Dendritic cell treated with granulocyte-macrophage colony-stimulating factor and Interleukin-4, amounts not matched to agents 40 ng/mL and 50 ng/mL, for 4 days (primary cell): ENCODE measurements at regions not wholly inside any gene's neighbourhood (a gene's known extent, or its start where the extent isn't known, plus 50 kb on each side); places are given as distances from the start of the nearest gene placed in this dataset.
"Not testable (repeated sequence)": the region's sequence is repeated elsewhere in the genome, so short reads cannot be mapped to it uniquely, and the experiment has no call there.

ENCODE experiments used
- H3K27ac Mint-ChIP-seq: one replicate; pipeline ENCODE4 v1.8.0; 2022; ENCODE audit warnings: mild to moderate bottlenecking, mixed read lengths
- H3K27me3 Mint-ChIP-seq: one replicate; pipeline ENCODE4 v1.8.0; 2022; ENCODE audit warnings: mild to moderate bottlenecking, mixed read lengths
- H3K36me3 Mint-ChIP-seq: one replicate; pipeline ENCODE4 v1.8.0; 2022; ENCODE audit warnings: low read depth, mixed read lengths
- H3K4me1 Mint-ChIP-seq: one replicate; pipeline ENCODE4 v1.8.0; 2022; ENCODE audit warnings: low read depth, mixed read lengths
- H3K4me3 Mint-ChIP-seq: one replicate; pipeline ENCODE4 v1.8.0; 2022; ENCODE audit warnings: mild to moderate bottlenecking, moderate library complexity, mixed read lengths
- H3K9me3 Mint-ChIP-seq: one replicate; pipeline ENCODE4 v1.8.0; 2022; ENCODE audit warnings: mixed read lengths
- intact Hi-C: fragments of 100-400 bp; cut with micrococcal nuclease; formaldehyde crosslinking; loops from one replicate; pipeline ENCODE4 v1.15.0; 2022

DNA sequence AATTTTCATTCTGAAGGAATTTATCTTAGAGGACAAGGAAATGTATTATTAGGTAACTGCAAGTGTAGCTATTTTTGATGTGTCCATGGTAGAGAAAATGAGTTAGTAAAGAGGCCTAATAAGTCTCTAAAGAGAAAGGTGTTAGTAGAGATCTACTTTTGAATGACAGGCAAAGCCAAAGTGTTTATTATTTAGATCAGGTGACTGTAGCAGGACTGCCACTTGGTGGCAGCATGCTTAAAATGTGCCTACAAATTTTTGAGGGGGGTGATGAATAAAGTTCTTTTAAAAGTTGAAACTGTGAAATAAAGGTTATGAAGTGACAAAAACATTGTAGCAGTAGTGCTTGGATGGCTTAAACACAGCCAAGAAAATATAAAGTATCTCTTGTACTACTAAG lies 421.5 kb upstream of the MEIS1 start:
- Mint-ChIP-seq H3K27me3 (no peaks in the 10 kb centered on the region), H3K4me3 (no peak overlapping the region), H3K4me1 (no peaks in the 10 kb centered on the region), H3K9me3 (no peaks in the 10 kb centered on the region), H3K27ac (no peak overlapping the region), H3K36me3 (no peaks in the 10 kb centered on the region)
- intact Hi-C loops, result no loop called here

DNA sequence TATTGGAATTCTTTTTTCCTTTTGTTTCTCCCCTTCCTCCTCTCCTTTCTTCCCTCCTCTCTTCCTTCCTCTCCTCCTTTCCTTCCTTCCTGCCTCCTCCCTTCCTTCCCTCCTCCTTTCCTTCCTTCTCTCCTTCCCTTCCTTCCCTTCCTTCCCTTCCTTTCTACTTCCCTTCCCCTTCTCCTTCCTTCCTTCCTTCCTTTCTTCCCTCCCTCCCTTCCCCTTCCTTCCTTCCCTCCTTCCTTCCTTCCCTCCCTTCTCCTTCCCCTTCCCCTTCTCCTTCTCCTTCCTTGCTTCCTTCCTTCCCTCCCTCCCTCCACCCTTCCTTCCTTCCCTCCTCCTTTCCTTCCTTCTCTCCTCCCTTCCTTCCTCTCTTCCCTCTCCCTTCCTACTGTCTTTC lies 431.0 kb upstream of the MEIS1 start:
- no peak overlapping the region for H3K27ac Mint-ChIP-seq
- peaks cover 18% of the 10 kb centered on the region for H3K9me3 Mint-ChIP-seq
- H3K36me3 Mint-ChIP-seq, result no peaks in the 10 kb centered on the region
- no peak overlapping the region for H3K4me3 Mint-ChIP-seq
- intact Hi-C loops, result no loop called here
- no peaks in the 10 kb centered on the region for H3K27me3 Mint-ChIP-seq
- no peaks in the 10 kb centered on the region for H3K4me1 Mint-ChIP-seq

DNA sequence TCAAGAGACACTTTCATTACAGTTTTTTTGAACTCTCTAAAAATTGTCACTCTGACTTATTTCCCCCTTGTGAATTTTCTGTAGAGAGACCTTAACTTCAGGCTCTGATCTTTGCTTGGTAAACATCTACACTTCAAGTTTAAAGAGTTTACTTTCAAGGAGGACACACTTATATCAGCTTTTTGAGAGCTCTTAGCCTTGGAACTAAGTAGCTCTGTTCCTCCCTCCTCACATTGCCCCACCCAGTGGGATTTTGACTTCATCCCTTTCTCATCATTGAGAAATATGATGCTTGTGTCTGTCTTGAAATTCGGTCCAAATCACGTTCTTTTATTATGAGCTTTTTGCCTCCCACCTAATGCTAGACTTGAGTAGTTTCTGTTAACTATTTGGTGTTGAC lies 433.4 kb upstream of the MEIS1 start:
- intact Hi-C loops, result no loop called here
- no peaks in the 10 kb centered on the region for H3K27me3 Mint-ChIP-seq
- H3K27ac Mint-ChIP-seq, result no peak overlapping the region
- H3K36me3 Mint-ChIP-seq, result no peaks in the 10 kb centered on the region
- peaks cover 18% of the 10 kb centered on the region for H3K9me3 Mint-ChIP-seq
- no peak overlapping the region for H3K4me3 Mint-ChIP-seq
- no peaks in the 10 kb centered on the region for H3K4me1 Mint-ChIP-seq

DNA sequence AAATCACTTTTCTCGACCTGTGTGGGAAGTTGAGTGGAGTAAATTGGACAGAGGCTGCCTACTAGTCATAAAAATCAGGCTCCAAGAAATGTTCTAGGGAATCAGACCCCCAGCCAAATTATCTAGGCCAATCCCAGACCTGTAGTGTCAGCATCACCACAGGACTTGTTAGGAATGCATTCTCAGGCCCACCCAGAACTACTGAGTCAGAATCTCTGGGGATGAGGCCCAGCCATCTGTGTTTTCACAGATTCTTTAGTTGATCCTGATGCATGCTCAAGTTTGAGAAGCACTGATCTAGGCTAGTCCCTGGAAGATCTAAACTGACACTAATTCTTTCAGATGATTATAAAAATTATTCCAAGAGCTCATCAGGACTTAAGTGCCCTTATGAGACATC lies 434.0 kb upstream of the MEIS1 start:
- no peaks in the 10 kb centered on the region for H3K36me3 Mint-ChIP-seq
- no peaks in the 10 kb centered on the region for H3K27me3 Mint-ChIP-seq
- no peak overlapping the region for H3K27ac Mint-ChIP-seq
- H3K4me1 Mint-ChIP-seq, result no peaks in the 10 kb centered on the region
- intact Hi-C loops, result no loop called here
- peaks cover 18% of the 10 kb centered on the region for H3K9me3 Mint-ChIP-seq
- H3K4me3 Mint-ChIP-seq, result no peak overlapping the region

DNA sequence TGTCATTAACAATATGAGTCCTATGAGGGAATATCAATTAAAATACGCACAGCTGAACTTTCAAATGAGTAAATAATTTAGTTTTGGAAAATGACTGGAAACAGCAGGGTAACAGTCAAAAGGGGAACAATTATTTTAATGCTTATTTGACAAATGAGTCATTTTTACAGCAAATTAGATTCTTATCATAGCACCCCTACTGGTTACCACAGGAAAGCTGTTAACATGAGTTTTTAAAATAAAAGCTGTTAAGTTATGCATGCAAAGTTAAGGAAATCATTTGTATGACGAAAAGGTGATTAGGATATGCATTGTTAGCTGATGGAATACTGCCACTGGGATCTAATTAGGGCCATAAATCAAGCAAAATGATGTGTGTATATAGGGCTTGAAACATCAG lies 435.1 kb upstream of the MEIS1 start:
- intact Hi-C loops, result no loop called here
- Mint-ChIP-seq H3K36me3 (no peaks in the 10 kb centered on the region), H3K4me3 (no peak overlapping the region), H3K4me1 (no peaks in the 10 kb centered on the region), H3K27ac (no peak overlapping the region), H3K27me3 (no peaks in the 10 kb centered on the region), H3K9me3 (peaks cover 15% of the 10 kb centered on the region)

DNA sequence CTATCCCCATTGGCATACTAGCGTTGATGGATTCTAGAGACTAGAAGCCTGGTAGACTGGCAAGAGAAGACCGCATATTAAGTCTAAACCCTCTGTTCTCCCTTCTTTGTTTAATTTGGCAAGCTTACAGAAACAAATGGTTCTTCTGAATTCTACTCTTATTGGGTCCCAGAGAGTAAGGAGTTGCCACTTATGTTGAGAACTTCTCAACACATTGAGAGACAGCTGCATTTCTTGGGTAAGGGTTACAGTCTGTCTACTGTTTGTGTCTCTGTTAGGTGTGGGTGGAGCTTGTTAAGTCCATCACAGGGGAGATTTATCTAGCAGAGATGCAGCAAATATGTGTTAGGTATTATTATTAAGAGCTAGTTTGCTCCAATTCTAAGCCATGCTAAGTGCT lies 435.8 kb upstream of the MEIS1 start:
- intact Hi-C loops, result no loop called here
- H3K4me1 Mint-ChIP-seq, result no peaks in the 10 kb centered on the region

DNA sequence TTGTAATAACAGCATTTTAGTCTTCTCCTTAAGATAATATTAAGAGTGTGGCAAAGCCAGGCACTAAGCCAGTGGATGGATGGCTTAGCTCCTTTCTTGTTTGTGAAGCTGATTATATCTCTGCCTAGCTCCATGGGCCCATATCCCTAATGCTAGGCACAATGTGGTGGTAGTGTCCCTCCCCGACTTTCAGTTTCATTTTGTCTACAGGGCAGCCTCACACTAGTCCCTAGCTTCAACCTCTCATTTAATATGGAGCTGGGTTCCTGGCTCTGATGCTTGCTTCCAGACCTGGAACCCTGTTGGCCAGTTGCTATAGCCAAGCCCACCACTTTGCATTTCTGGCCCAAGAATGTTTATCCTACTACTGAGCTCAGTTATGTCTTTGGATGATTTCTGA lies 437.0 kb upstream of the MEIS1 start:
- Mint-ChIP-seq H3K9me3 (no peaks in the 10 kb centered on the region), H3K4me3 (no peak overlapping the region), H3K36me3 (no peaks in the 10 kb centered on the region), H3K27ac (no peak overlapping the region), H3K27me3 (no peaks in the 10 kb centered on the region), H3K4me1 (no peaks in the 10 kb centered on the region)
- intact Hi-C loops, result no loop called here

More for the DNA sequence above, 435.8 kb upstream of the MEIS1 start:
- Mint-ChIP-seq H3K27ac (no peak overlapping the region), H3K36me3 (no peaks in the 10 kb centered on the region), H3K27me3 (no peaks in the 10 kb centered on the region), H3K4me3 (no peak overlapping the region), H3K9me3 (peaks cover 8% of the 10 kb centered on the region)

DNA sequence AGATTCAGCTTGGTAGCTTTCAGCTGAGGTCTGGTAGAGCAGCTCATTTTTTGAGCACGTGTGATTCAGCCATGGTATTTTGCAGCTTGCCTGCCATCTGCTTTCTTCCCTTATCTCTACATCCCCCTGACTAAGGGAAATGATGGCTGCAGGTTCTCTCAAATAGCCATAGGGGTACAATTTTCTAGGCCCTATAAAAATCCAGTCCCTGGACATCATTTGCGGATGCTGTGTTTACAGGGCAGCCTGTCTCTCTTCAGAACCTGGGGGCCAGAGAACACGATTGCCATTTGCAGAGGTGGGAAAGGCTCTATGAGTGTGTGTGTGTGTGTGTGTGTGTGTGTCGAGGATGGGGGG lies 442.7 kb upstream of the MEIS1 start:
- Mint-ChIP-seq H3K27me3 (peaks cover 2% of the 10 kb centered on the region), H3K27ac (no peak overlapping the region), H3K9me3 (peaks cover 10% of the 10 kb centered on the region), H3K4me3 (no peak overlapping the region), H3K36me3 (no peaks in the 10 kb centered on the region), H3K4me1 (no peaks in the 10 kb centered on the region)
- intact Hi-C loops, result no loop called here

DNA sequence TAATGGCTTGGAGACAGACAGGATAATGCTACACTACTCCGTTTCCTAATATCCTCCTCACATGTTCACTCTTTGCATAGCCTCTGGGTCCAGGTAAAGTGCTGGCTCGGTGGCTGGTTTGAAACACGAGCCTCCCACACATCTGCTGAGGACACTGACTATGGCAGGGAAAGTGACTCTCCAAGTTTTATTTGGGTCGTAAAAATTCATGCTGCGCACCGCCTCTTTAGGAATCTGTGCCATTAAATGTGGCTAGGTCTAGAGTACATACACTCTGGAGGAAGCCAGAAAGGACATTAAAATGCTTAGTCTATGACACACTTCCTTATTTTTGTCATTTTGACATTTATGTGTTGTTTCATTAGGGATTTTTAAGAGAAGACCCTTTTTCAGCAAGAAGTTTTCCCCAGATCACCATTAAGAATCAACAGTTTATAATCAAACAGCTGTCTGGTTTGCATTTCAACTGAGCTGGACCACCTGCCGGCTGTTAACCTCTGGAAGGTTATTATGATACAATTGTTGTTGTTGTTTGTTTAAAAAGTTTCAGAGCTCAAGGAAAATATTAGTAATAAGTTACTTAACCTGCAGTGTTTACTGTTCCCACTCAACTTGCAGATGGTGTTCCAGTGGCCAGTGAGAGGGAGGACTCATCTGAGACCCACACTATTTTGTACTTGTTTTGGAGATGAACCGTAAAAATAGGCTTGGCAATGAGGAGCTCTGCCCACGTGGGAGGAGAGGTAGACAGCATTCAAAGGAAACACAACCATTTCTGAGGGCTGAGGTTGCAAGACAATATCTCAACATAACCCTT lies 443.3 kb upstream of the MEIS1 start:
- Mint-ChIP-seq H3K4me1 (no peaks in the 10 kb centered on the region), H3K4me3 (no peak overlapping the region), H3K27ac (no peak overlapping the region), H3K9me3 (peaks cover 10% of the 10 kb centered on the region), H3K36me3 (no peaks in the 10 kb centered on the region), H3K27me3 (peaks cover 2% of the 10 kb centered on the region)
- intact Hi-C loops, result no loop called here

DNA sequence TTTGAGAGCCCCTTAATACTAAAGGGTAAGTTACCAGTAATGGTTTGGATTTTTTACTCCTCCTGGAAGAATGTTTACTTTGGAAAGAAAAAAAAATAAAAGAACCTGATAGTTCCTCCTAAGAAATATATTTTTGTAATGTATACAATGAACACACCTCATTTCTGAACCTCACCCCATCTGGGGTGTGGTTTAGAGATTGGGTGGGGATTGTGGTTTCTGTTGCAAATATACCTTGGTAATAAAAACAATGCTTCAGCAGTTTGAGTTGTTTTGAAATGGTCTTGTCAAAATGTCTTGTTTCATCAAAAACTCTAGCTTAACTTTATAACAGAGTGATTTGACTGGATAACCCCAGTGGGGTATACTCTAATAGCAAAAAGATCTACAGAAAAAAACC lies 448.9 kb upstream of the MEIS1 start:
- H3K27me3 Mint-ChIP-seq, result peaks cover 2% of the 10 kb centered on the region
- H3K36me3 Mint-ChIP-seq, result no peaks in the 10 kb centered on the region
- H3K4me3 Mint-ChIP-seq, result no peak overlapping the region
- H3K9me3 Mint-ChIP-seq, result peaks cover 10% of the 10 kb centered on the region
- no peaks in the 10 kb centered on the region for H3K4me1 Mint-ChIP-seq
- intact Hi-C loops, result no loop called here
- H3K27ac Mint-ChIP-seq, result no peak overlapping the region

DNA sequence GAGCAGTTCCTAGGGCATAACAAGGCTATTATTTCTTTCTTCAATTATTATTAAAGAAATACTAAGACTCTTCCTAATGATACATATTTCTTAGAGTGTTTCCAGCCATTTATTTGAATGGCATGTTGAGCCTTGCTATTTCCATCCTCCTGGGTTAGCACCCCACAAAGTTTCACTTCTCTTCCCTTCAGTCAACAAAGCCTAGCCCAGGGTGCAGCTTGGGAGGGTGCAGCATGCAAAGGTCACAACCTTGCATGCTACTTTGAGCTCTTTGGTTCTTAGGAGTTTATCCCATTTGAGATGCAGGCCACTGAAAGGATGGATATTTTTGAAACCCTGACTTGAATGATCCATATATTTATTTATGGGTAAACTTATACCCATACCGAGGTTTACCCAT lies 454.4 kb upstream of the MEIS1 start:
- H3K9me3 Mint-ChIP-seq, result peaks cover 9% of the 10 kb centered on the region
- no peak overlapping the region for H3K4me3 Mint-ChIP-seq
- H3K36me3 Mint-ChIP-seq, result no peaks in the 10 kb centered on the region
- intact Hi-C loops, result no loop called here
- no peak overlapping the region for H3K27ac Mint-ChIP-seq
- no peaks in the 10 kb centered on the region for H3K27me3 Mint-ChIP-seq
- H3K4me1 Mint-ChIP-seq, result no peaks in the 10 kb centered on the region

DNA sequence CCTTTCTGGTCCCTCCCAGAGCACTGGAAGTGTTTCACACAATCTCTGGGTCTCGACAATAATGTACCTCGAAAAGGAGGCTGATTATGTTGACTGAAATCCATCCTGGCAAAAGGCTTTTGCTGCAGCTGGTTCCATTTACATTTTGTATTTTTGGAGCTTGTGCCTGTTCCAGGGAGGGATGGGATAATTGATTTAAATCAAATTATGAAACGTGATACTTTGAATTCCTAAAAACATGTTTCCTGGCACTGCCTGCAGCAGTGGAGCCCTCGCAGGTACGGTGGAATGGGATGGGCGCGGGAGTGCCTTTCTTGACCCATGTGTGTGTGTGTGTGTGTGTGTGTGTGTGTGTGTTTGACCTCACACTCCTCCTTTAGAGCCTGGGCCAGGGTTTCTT lies 455.5 kb upstream of the MEIS1 start:
- peaks cover 9% of the 10 kb centered on the region for H3K9me3 Mint-ChIP-seq
- no peaks in the 10 kb centered on the region for H3K36me3 Mint-ChIP-seq
- no peak overlapping the region for H3K27ac Mint-ChIP-seq
- H3K4me1 Mint-ChIP-seq, result no peaks in the 10 kb centered on the region
- no peak overlapping the region for H3K4me3 Mint-ChIP-seq
- no peaks in the 10 kb centered on the region for H3K27me3 Mint-ChIP-seq
- intact Hi-C loops, result no loop called here

DNA sequence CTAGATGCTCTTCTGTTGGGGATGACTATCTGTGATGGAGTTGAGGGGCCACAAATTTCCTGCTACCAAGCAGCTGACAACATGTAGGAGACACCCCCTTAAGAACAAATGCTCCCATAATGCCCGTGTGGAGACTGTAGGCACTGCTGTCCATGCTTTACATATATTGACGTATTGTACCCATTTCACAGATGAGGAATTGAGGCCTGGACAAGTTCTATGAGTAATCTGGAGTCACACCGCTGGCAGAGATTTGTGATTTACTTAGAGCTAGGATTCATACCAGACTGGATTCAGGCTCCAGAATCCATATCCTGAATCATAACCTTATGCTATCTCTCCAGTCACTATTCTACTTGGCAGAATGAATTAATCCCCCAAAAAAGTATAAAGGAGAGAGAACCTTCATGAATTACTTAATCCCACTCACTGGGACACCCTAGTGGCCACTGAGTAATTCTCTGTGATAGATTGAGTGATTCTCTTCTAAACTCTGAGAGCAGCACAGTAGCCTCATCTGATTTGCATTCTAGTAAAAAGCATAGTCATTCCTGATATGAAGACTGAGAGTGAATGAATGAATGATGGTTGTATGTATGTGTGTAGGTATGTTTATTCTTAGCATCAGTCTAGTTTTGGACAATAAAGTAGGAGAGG lies 460.7 kb upstream of the MEIS1 start:
- H3K27me3 Mint-ChIP-seq, result peaks cover 1% of the 10 kb centered on the region
- H3K4me3 Mint-ChIP-seq, result no peak overlapping the region
- no peaks in the 10 kb centered on the region for H3K4me1 Mint-ChIP-seq
- intact Hi-C loops, result no loop called here
- H3K36me3 Mint-ChIP-seq, result no peaks in the 10 kb centered on the region
- H3K9me3 Mint-ChIP-seq, result peaks cover 9% of the 10 kb centered on the region
- H3K27ac Mint-ChIP-seq, result no peak overlapping the region

DNA sequence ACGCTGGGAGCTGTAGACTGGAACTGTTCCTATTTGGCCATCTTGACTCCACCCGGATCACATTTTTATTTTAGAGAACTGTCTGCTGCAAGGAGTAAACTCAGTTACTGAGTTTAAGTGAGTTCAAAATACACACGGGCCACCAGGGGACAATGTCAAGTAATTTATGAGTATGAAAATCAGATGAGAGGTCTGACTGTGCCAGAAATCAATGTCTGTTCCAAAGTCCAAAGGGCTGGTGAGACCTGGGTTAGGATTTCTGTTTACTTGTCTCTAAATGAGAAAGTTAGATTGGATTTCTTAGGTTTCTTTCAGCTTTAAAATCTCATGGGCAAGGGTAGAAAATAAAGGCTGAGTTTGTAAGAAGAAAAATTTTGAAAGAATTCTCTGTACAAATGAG lies 465.8 kb upstream of the MEIS1 start:
- Mint-ChIP-seq H3K9me3 (peaks cover 8% of the 10 kb centered on the region), H3K27me3 (peaks cover 1% of the 10 kb centered on the region)
- intact Hi-C loops, result no loop called here

DNA sequence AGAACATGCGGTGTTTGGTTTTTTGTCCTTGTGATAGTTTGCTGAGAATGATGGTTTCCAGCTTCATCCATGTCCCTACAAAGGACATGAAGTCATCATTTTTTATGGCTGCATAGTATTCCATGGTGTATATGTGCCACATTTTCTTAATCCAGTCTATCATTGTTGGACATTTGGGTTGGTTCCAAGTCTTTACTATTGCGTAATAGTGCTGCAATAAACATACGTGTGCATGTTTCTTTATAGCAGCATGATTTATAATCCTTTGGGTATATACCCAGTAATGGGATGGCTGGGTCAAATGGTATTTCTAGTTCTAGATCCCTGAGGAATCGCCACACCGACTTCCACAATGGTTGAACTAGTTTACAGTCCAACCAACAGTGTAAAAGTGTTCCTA lies 471.6 kb upstream of the MEIS1 start:
- H3K9me3 Mint-ChIP-seq, H3K27ac Mint-ChIP-seq, H3K36me3 Mint-ChIP-seq, intact Hi-C loops, H3K4me3 Mint-ChIP-seq, H3K4me1 Mint-ChIP-seq, H3K27me3 Mint-ChIP-seq: not testable (repeated sequence)

More for the DNA sequence above, 465.8 kb upstream of the MEIS1 start:
- Mint-ChIP-seq H3K4me1 (no peaks in the 10 kb centered on the region), H3K4me3 (no peak overlapping the region), H3K36me3 (no peaks in the 10 kb centered on the region), H3K27ac (no peak overlapping the region)
